Transverse colon (tissue), 4 donors: ENCODE measurements at regions not wholly inside any gene's neighbourhood (a gene's known extent, or its start where the extent isn't known, plus 50 kb on each side); places are given as distances from the start of the nearest gene placed in this dataset.

Experiments used
- POLR2A ChIP-seq: fragments of 450-650 bp; IDR thresholded peaks from one replicate; pipeline ENCODE4 v1.6.1; 2016; ENCODE audit warnings: antibody characterized with exemption, mild to moderate bottlenecking, moderate library complexity
- POLR2AphosphoS5 ChIP-seq, 3 donors: sonication (generic); formaldehyde crosslinking; IDR thresholded peaks; one replicate each; pipeline ENCODE4 v1.6.1; 2016; ENCODE audit warnings: antibody characterized with exemption in 3 of 3
- TF ChIP-seq, protein P1 (sequence below), 5 experiments: fragments of 200-600 bp in 3 of 5; fragments of 450-650 bp in 2 of 5; sonication (generic) in 3 of 5; IDR thresholded peaks; 1 replicate in 2 of 5; 2 replicates in 3 of 5; pipeline ENCODE4 v1.5.1; 2016 to 2017; ENCODE audit warnings: antibody characterized with exemption in 5 of 5, inconsistent platforms in 3 of 5, mild to moderate bottlenecking in 2 of 5, moderate library complexity in 1 of 5

DNA sequence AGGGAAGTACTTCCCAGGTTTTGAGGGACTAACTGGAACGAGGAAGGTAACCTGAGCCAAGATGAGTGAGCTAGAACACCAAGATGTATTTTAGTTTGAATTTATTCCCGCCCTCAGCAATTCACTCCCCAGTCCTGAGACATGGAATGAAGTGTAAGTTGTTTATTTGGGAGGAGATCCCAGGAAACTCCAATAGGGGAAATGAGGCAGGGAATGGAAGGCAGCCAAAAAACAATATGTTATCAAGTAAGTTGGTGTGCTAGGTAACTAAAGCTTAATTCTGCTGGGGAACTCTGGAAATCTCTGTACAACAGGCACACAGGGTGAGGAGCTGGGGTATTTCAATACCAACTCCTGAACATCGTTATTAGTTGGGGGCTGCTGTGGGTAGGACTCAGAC is 189.7 kb upstream of the HDAC9 start:
- TF ChIP-seq, protein P1, sequence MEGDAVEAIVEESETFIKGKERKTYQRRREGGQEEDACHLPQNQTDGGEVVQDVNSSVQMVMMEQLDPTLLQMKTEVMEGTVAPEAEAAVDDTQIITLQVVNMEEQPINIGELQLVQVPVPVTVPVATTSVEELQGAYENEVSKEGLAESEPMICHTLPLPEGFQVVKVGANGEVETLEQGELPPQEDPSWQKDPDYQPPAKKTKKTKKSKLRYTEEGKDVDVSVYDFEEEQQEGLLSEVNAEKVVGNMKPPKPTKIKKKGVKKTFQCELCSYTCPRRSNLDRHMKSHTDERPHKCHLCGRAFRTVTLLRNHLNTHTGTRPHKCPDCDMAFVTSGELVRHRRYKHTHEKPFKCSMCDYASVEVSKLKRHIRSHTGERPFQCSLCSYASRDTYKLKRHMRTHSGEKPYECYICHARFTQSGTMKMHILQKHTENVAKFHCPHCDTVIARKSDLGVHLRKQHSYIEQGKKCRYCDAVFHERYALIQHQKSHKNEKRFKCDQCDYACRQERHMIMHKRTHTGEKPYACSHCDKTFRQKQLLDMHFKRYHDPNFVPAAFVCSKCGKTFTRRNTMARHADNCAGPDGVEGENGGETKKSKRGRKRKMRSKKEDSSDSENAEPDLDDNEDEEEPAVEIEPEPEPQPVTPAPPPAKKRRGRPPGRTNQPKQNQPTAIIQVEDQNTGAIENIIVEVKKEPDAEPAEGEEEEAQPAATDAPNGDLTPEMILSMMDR (IDR thresholded peaks at IDR 0.05) = no peak
- TF ChIP-seq POLR2AphosphoS5 (IDR thresholded peaks at IDR 0.05) = no peak
- TF ChIP-seq POLR2A = no peak
